ENCODE measurements at regions not wholly inside any gene's neighbourhood (a gene's known extent, or its start where the extent isn't known, plus 50 kb on each side); places are given as distances from the start of the nearest gene placed in this dataset.

GRCh38 chr2:15084826-15085489 lies 452.4 kb downstream of the LRATD1 start:
- TF ChIP-seq ZC3H10 (CRISPR knock-in tag; IDR thresholded peaks at IDR 0.05) (no peak), ZFP3 (CRISPR knock-in tag; IDR thresholded peaks at IDR 0.05) (no peak), CREB5 (CRISPR knock-in tag; IDR thresholded peaks at IDR 0.05; ENCODE audit: low read depth) (no peak), POU6F1 (CRISPR knock-in tag; IDR thresholded peaks at IDR 0.05; ENCODE audit: borderline replicate concordance, low read depth) (no peak), RARB (CRISPR knock-in tag; IDR thresholded peaks at IDR 0.05) (no peak), ESRRG (CRISPR knock-in tag; IDR thresholded peaks at IDR 0.05) (no peak), PATZ1 (CRISPR knock-in tag; IDR thresholded peaks at IDR 0.05; ENCODE audit: borderline replicate concordance) (no peak), TCF4 (CRISPR knock-in tag; IDR thresholded peaks at IDR 0.05; ENCODE audit: borderline replicate concordance) (no peak), BACH2 (CRISPR knock-in tag; IDR thresholded peaks at IDR 0.05; ENCODE audit: borderline replicate concordance) (no peak), GLIS3 (CRISPR knock-in tag; IDR thresholded peaks at IDR 0.05) (no peak), OSR1 (CRISPR knock-in tag; IDR thresholded peaks at IDR 0.05) (no peak), TSHZ2 (CRISPR knock-in tag; IDR thresholded peaks at IDR 0.05) (no peak), SNAI2 (CRISPR knock-in tag; IDR thresholded peaks at IDR 0.05) (no peak), ZNF8 (CRISPR knock-in tag; IDR thresholded peaks at IDR 0.05) (no peak), ZNF565 (CRISPR knock-in tag; conservative IDR thresholded peaks at IDR 0.05; ENCODE audit: low read depth) (no peak), ISL1 (CRISPR knock-in tag; IDR thresholded peaks at IDR 0.05) (no peak)
- ATAC-seq: no peak

- no peak for ATAC-seq
- no peak for TF ChIP-seq ISL1 (CRISPR knock-in tag; IDR thresholded peaks at IDR 0.05)
- TF ChIP-seq SNAI2 (CRISPR knock-in tag; IDR thresholded peaks at IDR 0.05): no peak
- no peak for TF ChIP-seq TOX (CRISPR knock-in tag; IDR thresholded peaks at IDR 0.05; ENCODE audit: borderline replicate concordance)
- TF ChIP-seq TCF4 (CRISPR knock-in tag; IDR thresholded peaks at IDR 0.05; ENCODE audit: borderline replicate concordance): no peak
- no peak for TF ChIP-seq TSHZ2 (CRISPR knock-in tag; IDR thresholded peaks at IDR 0.05)
- no peak for TF ChIP-seq ARNTL (CRISPR knock-in tag; IDR thresholded peaks at IDR 0.05; ENCODE audit: borderline replicate concordance, low read depth)
- no peak for TF ChIP-seq PATZ1 (CRISPR knock-in tag; IDR thresholded peaks at IDR 0.05; ENCODE audit: borderline replicate concordance)
- no peak for TF ChIP-seq ZNF8 (CRISPR knock-in tag; IDR thresholded peaks at IDR 0.05)
- TF ChIP-seq CSDC2 (CRISPR knock-in tag; IDR thresholded peaks at IDR 0.05): no peak
- TF ChIP-seq CSRNP3 (CRISPR knock-in tag; IDR thresholded peaks at IDR 0.05): no peak
- TF ChIP-seq CREB5 (CRISPR knock-in tag; IDR thresholded peaks at IDR 0.05; ENCODE audit: low read depth): no peak
Measured at GRCh38 chr2:15092181-15092580, 459.7 kb downstream of the LRATD1 start.
